ENCODE measurements at regions not wholly inside any gene's neighbourhood (a gene's known extent, or its start where the extent isn't known, plus 50 kb on each side); places are given as distances from the start of the nearest gene placed in this dataset.

DNA sequence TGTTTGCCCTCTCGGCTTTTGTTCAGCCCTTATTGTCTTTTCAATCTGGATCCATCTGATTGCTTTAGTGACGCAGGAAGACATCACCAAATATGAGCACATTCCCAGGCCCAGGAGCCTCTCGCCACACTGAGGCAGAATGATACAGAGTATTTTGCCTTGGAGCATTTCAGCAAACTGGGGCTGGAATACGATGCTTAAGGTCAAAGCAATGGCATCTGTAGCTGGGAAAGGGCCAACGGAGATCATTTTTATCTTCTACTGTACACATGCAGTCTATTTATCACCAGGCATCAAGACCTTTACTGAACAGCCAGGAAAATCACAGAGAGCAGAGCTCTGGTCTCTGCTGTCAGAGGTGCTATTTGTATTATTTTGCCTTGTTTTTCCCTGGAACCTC is 655.3 kb downstream of the RNF144B start:
- CTCF ChIA-PET, result no interaction called here
- in situ Hi-C loops (cut with MboI; ENCODE audit: low sequenced_read_pairs), result no loop called here

More for the DNA sequence above, 655.3 kb downstream of the RNF144B start:
- no peak overlapping the region for H2AK9ac ChIP-seq (replicated peaks; ENCODE audit: low read depth, low read length, poor library complexity)
- H4K5ac ChIP-seq (ENCODE audit: low read depth, low read length), result no peak overlapping the region
- H2BK120ac ChIP-seq (ENCODE audit: low read depth, low read length), result no peak overlapping the region
- no peak overlapping the region for H2BK15ac ChIP-seq (ENCODE audit: low read depth, low read length)
- no peaks in the 10 kb centered on the region for H3K4me1 ChIP-seq (ENCODE audit: control insufficient read depth, insufficient read depth, low read length)
- H3K4ac ChIP-seq (ENCODE audit: low read depth, low read length), result no peak overlapping the region
- no CpG with 5 or more reads among the region's 5 CpGs for WGBS, 2 experiments (ENCODE audit: extremely low coverage in 2 of 2, insufficient read length in 1 of 2)
- no peak overlapping the region for H3K14ac ChIP-seq (replicated peaks; ENCODE audit: low read depth, low read length)
- H3K9me1 ChIP-seq (ENCODE audit: insufficient read depth, low read length), result no peaks in the 10 kb centered on the region
- TF ChIP-seq CTCF (conservative IDR thresholded peaks at IDR 0.05; ENCODE audit: low read depth, low read length) (no peak), FOS (IDR thresholded peaks at IDR 0.05; ENCODE audit: low read depth, low read length) (no peak), SMC3 (IDR thresholded peaks at IDR 0.05; ENCODE audit: low read depth, low read length) (no peak), RAD21 (IDR thresholded peaks at IDR 0.05; ENCODE audit: low read length) (no peak), CHD1 (IDR thresholded peaks at IDR 0.05; ENCODE audit: low read depth, low read length) (no peak), RCOR1 (IDR thresholded peaks at IDR 0.05; ENCODE audit: insufficient replicate concordance, low read length) (no peak), CEBPB (IDR thresholded peaks at IDR 0.05; ENCODE audit: low read depth, low read length) (no peak), POLR2A (IDR thresholded peaks at IDR 0.05; ENCODE audit: low read depth, low read length) (no peak), MAFK (IDR thresholded peaks at IDR 0.05; ENCODE audit: low read depth, low read length) (no peak), NFE2L2 (IDR thresholded peaks at IDR 0.05; ENCODE audit: low read depth, low read length) (no peak), MAZ (IDR thresholded peaks at IDR 0.05; ENCODE audit: borderline replicate concordance, low read depth, low read length) (no peak), MXI1 (IDR thresholded peaks at IDR 0.05; ENCODE audit: borderline replicate concordance, low read depth, low read length) (no peak), BHLHE40 (IDR thresholded peaks at IDR 0.05; ENCODE audit: low read depth, low read length) (no peak), RFX5 (IDR thresholded peaks at IDR 0.05; ENCODE audit: low read depth, low read length) (no peak)
- TF ChIP-seq, protein P1, sequence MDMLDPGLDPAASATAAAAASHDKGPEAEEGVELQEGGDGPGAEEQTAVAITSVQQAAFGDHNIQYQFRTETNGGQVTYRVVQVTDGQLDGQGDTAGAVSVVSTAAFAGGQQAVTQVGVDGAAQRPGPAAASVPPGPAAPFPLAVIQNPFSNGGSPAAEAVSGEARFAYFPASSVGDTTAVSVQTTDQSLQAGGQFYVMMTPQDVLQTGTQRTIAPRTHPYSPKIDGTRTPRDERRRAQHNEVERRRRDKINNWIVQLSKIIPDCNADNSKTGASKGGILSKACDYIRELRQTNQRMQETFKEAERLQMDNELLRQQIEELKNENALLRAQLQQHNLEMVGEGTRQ (IDR thresholded peaks at IDR 0.05; ENCODE audit: low read depth, low read length), result no peak
- TF ChIP-seq, protein P2, sequence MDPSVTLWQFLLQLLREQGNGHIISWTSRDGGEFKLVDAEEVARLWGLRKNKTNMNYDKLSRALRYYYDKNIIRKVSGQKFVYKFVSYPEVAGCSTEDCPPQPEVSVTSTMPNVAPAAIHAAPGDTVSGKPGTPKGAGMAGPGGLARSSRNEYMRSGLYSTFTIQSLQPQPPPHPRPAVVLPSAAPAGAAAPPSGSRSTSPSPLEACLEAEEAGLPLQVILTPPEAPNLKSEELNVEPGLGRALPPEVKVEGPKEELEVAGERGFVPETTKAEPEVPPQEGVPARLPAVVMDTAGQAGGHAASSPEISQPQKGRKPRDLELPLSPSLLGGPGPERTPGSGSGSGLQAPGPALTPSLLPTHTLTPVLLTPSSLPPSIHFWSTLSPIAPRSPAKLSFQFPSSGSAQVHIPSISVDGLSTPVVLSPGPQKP (IDR thresholded peaks at IDR 0.05; ENCODE audit: borderline replicate concordance, low read depth, low read length), result no peak
- no peak overlapping the region for H3K9ac ChIP-seq (ENCODE audit: low read depth, low read length)
- intact Hi-C loops (cut with micrococcal nuclease) (no loop called here), dilution Hi-C loops (cut with HindIII; ENCODE audit: low sequenced_read_pairs, unreplicated experiment) (no loop called here)
- no peak overlapping the region for H3K18ac ChIP-seq (ENCODE audit: low read depth, low read length)
- H4K20me1 ChIP-seq (ENCODE audit: insufficient read depth, low read length), result no peaks in the 10 kb centered on the region
- H3K79me1 ChIP-seq (ENCODE audit: low read depth in 1 of 2, low read length in 2 of 2), result no peaks in the 10 kb centered on the region
- no peaks in the 10 kb centered on the region for H3K27me3 ChIP-seq (ENCODE audit: control insufficient read depth, insufficient read depth, low read length)
- no peak overlapping the region for H3K27ac ChIP-seq (ENCODE audit: insufficient read depth, low read length)
- H3K56ac ChIP-seq (ENCODE audit: extremely low read depth, insufficient read depth, low read length), result no peak overlapping the region
- 0 out of 2 replicates have a peak, but pooled peaks cover 2% of the 10 kb centered on the region for H3K9me3 ChIP-seq (ENCODE audit: control insufficient read depth, insufficient read depth, low read length)
- no peak overlapping the region for H2BK5ac ChIP-seq (ENCODE audit: low read depth, low read length, poor library complexity, severe bottlenecking)
- BruUV-seq (replicated peaks), result no TSS peak
- H3K4me2 ChIP-seq (ENCODE audit: low read depth, low read length), result no peak overlapping the region
- no peak overlapping the region for H3K4me3 ChIP-seq (ENCODE audit: insufficient read depth, low read depth, low read length)
- no peak overlapping the region for H2AK5ac ChIP-seq (ENCODE audit: low read depth, low read length)
- no peak overlapping the region for H2AFZ ChIP-seq (replicated peaks; ENCODE audit: low read length, poor library complexity)
- POLR2A ChIA-PET (ENCODE audit: unreplicated experiment), result no interaction called here
- ATAC-seq (ENCODE audit: low read depth) (no peak), DNase-seq (no peak)
- H3K23ac ChIP-seq (ENCODE audit: low read depth, low read length), result no peak overlapping the region
- no peak overlapping the region for H2BK20ac ChIP-seq (ENCODE audit: low read depth, low read length)
- H4K91ac ChIP-seq (ENCODE audit: insufficient read depth, low read depth, low read length), result no peak overlapping the region
- no peak overlapping the region for H4K8ac ChIP-seq (ENCODE audit: low read depth in 2 of 2, low read length in 2 of 2)
- no peaks in the 10 kb centered on the region for H3K36me3 ChIP-seq (ENCODE audit: control insufficient read depth, insufficient read depth, low read length)

All from IMR-90 (cell line).